Middle frontal gyrus (tissue), 1 donor: ENCODE measurements at regions not wholly inside any gene's neighbourhood (a gene's known extent, or its start where the extent isn't known, plus 50 kb on each side); places are given as distances from the start of the nearest gene placed in this dataset.
"Not testable (repeated sequence)": the region's sequence is repeated elsewhere in the genome, so short reads cannot be mapped to it uniquely, and the experiment has no call there.

Experiments used
- DNase-seq: peaks from one replicate; pipeline ENCODE4 v3.0.0-alpha.2; 2015; ENCODE audit warnings: low spot score; ENCODE audit errors: extremely low spot score

GRCh38 chr3:5608971-5609370, 421.5 kb downstream of the EDEM1 start:
- DNase-seq = not testable (repeated sequence)

GRCh38 chr3:5613599-5613998, 426.1 kb downstream of the EDEM1 start:
- no peak for DNase-seq

GRCh38 chr3:5616873-5617272, 429.4 kb downstream of the EDEM1 start:
- DNase-seq = no peak

- DNase-seq = no peak
Observed at GRCh38 chr3:5618170-5618569, 430.7 kb downstream of the EDEM1 start.

- DNase-seq = no peak
Observed at GRCh38 chr3:5630406-5630805, 442.9 kb downstream of the EDEM1 start.

GRCh38 chr3:5633960-5634359, 446.5 kb downstream of the EDEM1 start:
- DNase-seq = no peak

GRCh38 chr3:5634411-5634810, 446.9 kb downstream of the EDEM1 start:
- DNase-seq = no peak

GRCh38 chr3:5635746-5636145, 448.2 kb downstream of the EDEM1 start:
- DNase-seq = no peak

- DNase-seq = no peak
Observed at GRCh38 chr3:5638550-5638949, 451.0 kb downstream of the EDEM1 start.

GRCh38 chr3:5644773-5645670, 457.5 kb downstream of the EDEM1 start:
- no peak for DNase-seq

GRCh38 chr3:5645692-5646410, 458.3 kb downstream of the EDEM1 start:
- DNase-seq = no peak

GRCh38 chr3:5650303-5650702, 462.8 kb downstream of the EDEM1 start:
- no peak for DNase-seq

- DNase-seq = no peak
Observed at GRCh38 chr3:5651351-5651750, 463.8 kb downstream of the EDEM1 start.

- DNase-seq = no peak
Observed at GRCh38 chr3:5653426-5654143, 466.1 kb downstream of the EDEM1 start.

- no peak for DNase-seq
Observed at GRCh38 chr3:5657106-5657505, 469.6 kb downstream of the EDEM1 start.

- DNase-seq = no peak
Observed at GRCh38 chr3:5663601-5664000, 476.1 kb downstream of the EDEM1 start.

GRCh38 chr3:5666455-5666854, 478.9 kb downstream of the EDEM1 start:
- no peak for DNase-seq

- DNase-seq = no peak
Observed at GRCh38 chr3:5673521-5673920, 486.0 kb downstream of the EDEM1 start.

GRCh38 chr3:5675319-5675718, 487.8 kb downstream of the EDEM1 start:
- no peak for DNase-seq

- DNase-seq = no peak
Observed at GRCh38 chr3:5677555-5677954, 490.0 kb downstream of the EDEM1 start.

- DNase-seq = no peak
Observed at GRCh38 chr3:5678248-5678647, 490.7 kb downstream of the EDEM1 start.

- no peak for DNase-seq
Observed at GRCh38 chr3:5678844-5679243, 491.3 kb downstream of the EDEM1 start.
